Colonic mucosa (tissue), 4 donors: ENCODE measurements at regions not wholly inside any gene's neighbourhood (a gene's known extent, or its start where the extent isn't known, plus 50 kb on each side); places are given as distances from the start of the nearest gene placed in this dataset.

Experiments used
- DNase-seq: peaks from one replicate; pipeline ENCODE4 v3.0.0-alpha.2; 2020
- H3K27ac ChIP-seq: fragments of 200-600 bp; one replicate; pipeline ENCODE4 v1.8.0; 2021
- H3K27me3 ChIP-seq: fragments of 200-600 bp; one replicate; pipeline ENCODE4 v1.8.0; 2021
- H3K36me3 ChIP-seq: fragments of 200-600 bp; one replicate; pipeline ENCODE4 v1.8.0; 2021
- H3K4me1 ChIP-seq: fragments of 200-600 bp; one replicate; pipeline ENCODE4 v1.8.0; 2021; ENCODE audit warnings: mild to moderate bottlenecking
- H3K4me3 ChIP-seq: fragments of 200-600 bp; one replicate; pipeline ENCODE4 v1.8.0; 2021
- H3K9ac ChIP-seq, 2 donors: one replicate each; pipeline ENCODE4 v1.7.0; 2013; ENCODE audit warnings: control low read depth in 2 of 2, low read depth in 2 of 2, low read length in 2 of 2
- H3K9me3 ChIP-seq: fragments of 200-600 bp; one replicate; pipeline ENCODE4 v1.8.0; 2021
- CTCF ChIP-seq: fragments of 200-600 bp; IDR thresholded peaks from one replicate; pipeline ENCODE4 v1.8.0; 2022; ENCODE audit warnings: antibody characterized with exemption, mild to moderate bottlenecking
- intact Hi-C: fragments of 100-400 bp; cut with DNase I; formaldehyde crosslinking; loops from one replicate; pipeline ENCODE4 v1.14.1; 2022
- donor health status: healthy.
- donor health status: DM: no; HTN: no; CAD: no.
- donor health status: DM: no; HTN: no; CAD: no.

GRCh38 chr9:4926239-4926638 is 58.8 kb upstream of the JAK2 start:
- Histone ChIP-seq H3K36me3 (no peaks in the 10 kb centered on the region), H3K9me3 (no peaks in the 10 kb centered on the region), H3K27me3 (no peaks in the 10 kb centered on the region), H3K27ac (no peak overlapping the region), H3K4me1 (no peaks in the 10 kb centered on the region), H3K4me3 (no peak overlapping the region), H3K9ac (no peak overlapping the region)
- TF ChIP-seq CTCF, result no peak
- intact Hi-C loops, result no loop called here
- no peak for DNase-seq

- Histone ChIP-seq H3K36me3 (no peaks in the 10 kb centered on the region), H3K27ac (no peak overlapping the region), H3K9me3 (no peaks in the 10 kb centered on the region), H3K4me3 (no peak overlapping the region), H3K27me3 (no peaks in the 10 kb centered on the region), H3K4me1 (no peaks in the 10 kb centered on the region), H3K9ac (no peak overlapping the region)
- no peak for TF ChIP-seq CTCF
- intact Hi-C loops, result no loop called here
- no peak for DNase-seq
Observed at GRCh38 chr9:4927043-4927471, 58.0 kb upstream of the JAK2 start.

GRCh38 chr9:4927701-4928100 is 57.4 kb upstream of the JAK2 start:
- no peaks in the 10 kb centered on the region for H3K4me1 ChIP-seq
- H3K9ac ChIP-seq, result no peak overlapping the region
- no peaks in the 10 kb centered on the region for H3K36me3 ChIP-seq
- H3K4me3 ChIP-seq, result no peak overlapping the region
- no peak for TF ChIP-seq CTCF
- H3K9me3 ChIP-seq, result no peaks in the 10 kb centered on the region
- no peak overlapping the region for H3K27ac ChIP-seq
- no peak for DNase-seq
- H3K27me3 ChIP-seq, result no peaks in the 10 kb centered on the region
- intact Hi-C loops, result no loop called here

GRCh38 chr9:4929917-4930316 is 55.2 kb upstream of the JAK2 start:
- Histone ChIP-seq H3K9me3 (no peaks in the 10 kb centered on the region), H3K27ac (no peak overlapping the region), H3K9ac (no peak overlapping the region), H3K36me3 (no peaks in the 10 kb centered on the region), H3K27me3 (no peaks in the 10 kb centered on the region), H3K4me1 (no peaks in the 10 kb centered on the region), H3K4me3 (no peak overlapping the region)
- intact Hi-C loops, result no loop called here
- no peak for TF ChIP-seq CTCF
- DNase-seq, result no peak

- no peaks in the 10 kb centered on the region for H3K36me3 ChIP-seq
- H3K9ac ChIP-seq, result no peak overlapping the region
- H3K27ac ChIP-seq, result no peak overlapping the region
- H3K4me1 ChIP-seq, result no peaks in the 10 kb centered on the region
- DNase-seq, result no peak
- no peaks in the 10 kb centered on the region for H3K27me3 ChIP-seq
- H3K9me3 ChIP-seq, result no peaks in the 10 kb centered on the region
- TF ChIP-seq CTCF, result no peak
- intact Hi-C loops, result no loop called here
- H3K4me3 ChIP-seq, result no peak overlapping the region
Observed at GRCh38 chr9:4932681-4933080, 52.4 kb upstream of the JAK2 start.

- no peaks in the 10 kb centered on the region for H3K36me3 ChIP-seq
- H3K27ac ChIP-seq, result no peak overlapping the region
- intact Hi-C loops, result no loop called here
- H3K4me3 ChIP-seq, result no peak overlapping the region
- H3K4me1 ChIP-seq, result no peaks in the 10 kb centered on the region
- no peaks in the 10 kb centered on the region for H3K27me3 ChIP-seq
- no peak for DNase-seq
- no peak overlapping the region for H3K9ac ChIP-seq
- no peak for TF ChIP-seq CTCF
- no peaks in the 10 kb centered on the region for H3K9me3 ChIP-seq
Observed at GRCh38 chr9:4933177-4933576, 51.9 kb upstream of the JAK2 start.
